WTC11 (cell line): ENCODE measurements at regions not wholly inside any gene's neighbourhood (a gene's known extent, or its start where the extent isn't known, plus 50 kb on each side); places are given as distances from the start of the nearest gene placed in this dataset.
A peak's percentile ranks its signal among the peaks of the same experiment; 100 is the strongest.

Experiments used
- ATAC-seq: fragments of 200-7000 bp; cut with Tn5 transposase; 2 replicates; pipeline ENCODE4 v1.10.0; 2021; ENCODE audit warnings: mild to moderate bottlenecking, moderate library complexity
- CTCF ChIA-PET: fragments of 300-600 bp; sonication (Branson Sonifier 250); formaldehyde crosslinking; loops from one replicate; lab custom pipeline; 2021; ENCODE audit warnings: antibody characterized with exemption; lab: Charles Lee
- POLR2A ChIA-PET: fragments of 350-600 bp; sonication (Branson Sonifier 250); formaldehyde crosslinking; loops from one replicate; lab custom pipeline; 2021; ENCODE audit warnings: antibody characterized with exemption; lab: Charles Lee
- DNase-seq: peaks from one replicate; pipeline ENCODE4 v3.0.0; 2021; ENCODE audit warnings: low spot score
- H3K27ac Mint-ChIP-seq: 2 replicates; pipeline ENCODE4 v1.8.0; 2021; ENCODE audit warnings: mixed read lengths
- H3K27me3 Mint-ChIP-seq: 2 replicates; pipeline ENCODE4 v1.8.0; 2021; ENCODE audit warnings: low read depth, mild to moderate bottlenecking, moderate library complexity, mixed read lengths
- H3K36me3 Mint-ChIP-seq: 2 replicates; pipeline ENCODE4 v1.8.0; 2021; ENCODE audit warnings: mixed read lengths
- H3K4me1 Mint-ChIP-seq: 2 replicates; pipeline ENCODE4 v1.8.0; 2022; ENCODE audit warnings: mixed read lengths
- H3K4me3 Mint-ChIP-seq: 2 replicates; pipeline ENCODE4 v1.8.0; 2021; ENCODE audit warnings: mild to moderate bottlenecking, moderate library complexity, mixed read lengths
- H3K9me3 Mint-ChIP-seq: 2 replicates; pipeline ENCODE4 v1.8.0; 2021; ENCODE audit warnings: mixed read lengths
- CBFB ChIP-seq: sonication (generic); formaldehyde crosslinking; IDR thresholded peaks from 2 replicates; pipeline ENCODE4 v1.8.1; 2022; ENCODE audit warnings: mild to moderate bottlenecking, low read depth, missing genetic modification reagents
- CREB1 ChIP-seq: sonication (generic); formaldehyde crosslinking; IDR thresholded peaks from 2 replicates; pipeline ENCODE4 v1.8.0; 2023; ENCODE audit warnings: mild to moderate bottlenecking, missing genetic modification reagents
- CREM ChIP-seq: sonication (generic); formaldehyde crosslinking; IDR thresholded peaks from 2 replicates; pipeline ENCODE4 v1.8.1; 2022; ENCODE audit warnings: mild to moderate bottlenecking, missing genetic modification reagents, moderate library complexity
- EMX1 ChIP-seq: fragments of 250-450 bp; sonication (Bioruptor Pico); IDR thresholded peaks from 2 replicates; pipeline ENCODE4 v1.8.0; 2021; ENCODE audit warnings: mild to moderate bottlenecking
- HMGA2 ChIP-seq: fragments of 250-450 bp; sonication (Bioruptor Pico); IDR thresholded peaks from 2 replicates; pipeline ENCODE4 v1.4.0; 2021; ENCODE audit warnings: mild to moderate bottlenecking, moderate library complexity
- IRF1 ChIP-seq: sonication (generic); formaldehyde crosslinking; IDR thresholded peaks from 2 replicates; pipeline ENCODE4 v1.8.0; 2023; ENCODE audit warnings: missing genetic modification reagents
- JUN ChIP-seq: sonication (generic); formaldehyde crosslinking; IDR thresholded peaks from 2 replicates; pipeline ENCODE4 v1.8.0; 2023; ENCODE audit warnings: mild to moderate bottlenecking, missing genetic modification reagents
- OVOL2 ChIP-seq: fragments of 250-450 bp; sonication (Bioruptor Pico); IDR thresholded peaks from 2 replicates; pipeline ENCODE4 v1.9.0; 2021; ENCODE audit warnings: mild to moderate bottlenecking, borderline replicate concordance
- PRDM15 ChIP-seq: sonication (generic); formaldehyde crosslinking; IDR thresholded peaks from 2 replicates; pipeline ENCODE4 v1.8.0; 2022; ENCODE audit warnings: missing genetic modification reagents
- PRRX2 ChIP-seq: fragments of 250-450 bp; sonication (Bioruptor Pico); IDR thresholded peaks from 2 replicates; pipeline ENCODE4 v1.8.0; 2021; ENCODE audit warnings: mild to moderate bottlenecking
- RELA ChIP-seq: sonication (generic); formaldehyde crosslinking; IDR thresholded peaks from 2 replicates; pipeline ENCODE4 v1.8.1; 2022; ENCODE audit warnings: missing genetic modification reagents, mild to moderate bottlenecking, borderline replicate concordance
- SMAD4 ChIP-seq: sonication (generic); formaldehyde crosslinking; IDR thresholded peaks from 2 replicates; pipeline ENCODE4 v1.8.0; 2022; ENCODE audit warnings: mild to moderate bottlenecking, missing genetic modification reagents
- TCF7 ChIP-seq: sonication (generic); formaldehyde crosslinking; IDR thresholded peaks from 2 replicates; pipeline ENCODE4 v1.8.0; 2022; ENCODE audit warnings: mild to moderate bottlenecking, low read depth, missing genetic modification reagents, moderate library complexity
- ZBTB21 ChIP-seq: sonication (generic); formaldehyde crosslinking; IDR thresholded peaks from 2 replicates; pipeline ENCODE4 v1.8.1; 2023; ENCODE audit warnings: mild to moderate bottlenecking, missing genetic modification reagents, borderline replicate concordance
- ZNF263 ChIP-seq: sonication (generic); formaldehyde crosslinking; IDR thresholded peaks from 2 replicates; pipeline ENCODE4 v1.8.1; 2022; ENCODE audit warnings: low read depth, mild to moderate bottlenecking, moderate library complexity, missing genetic modification reagents
- ZNF416 ChIP-seq: fragments of 250-450 bp; sonication (Bioruptor Pico); IDR thresholded peaks from 2 replicates; pipeline ENCODE4 v1.9.0; 2021; ENCODE audit warnings: mild to moderate bottlenecking, inconsistent platforms
- ZNF423 ChIP-seq: fragments of 250-450 bp; sonication (Bioruptor Pico); IDR thresholded peaks from 2 replicates; pipeline ENCODE4 v2.1.2; 2022; ENCODE audit warnings: mild to moderate bottlenecking, moderate library complexity
- ZNF671 ChIP-seq: fragments of 250-450 bp; sonication (Bioruptor Pico); IDR thresholded peaks from 2 replicates; pipeline ENCODE4 v1.8.0; 2021; ENCODE audit warnings: mild to moderate bottlenecking
- TF ChIP-seq, protein P1 (sequence below): fragments of 250-450 bp; sonication (Bioruptor Pico); IDR thresholded peaks from 2 replicates; pipeline ENCODE4 v1.9.0; 2021; ENCODE audit warnings: mild to moderate bottlenecking
- TF ChIP-seq, protein P2 (sequence below): fragments of 200-600 bp; IDR thresholded peaks from 2 replicates; pipeline ENCODE4 v1.8.0; 2022; ENCODE audit warnings: antibody characterized with exemption
- TF ChIP-seq, protein P3 (sequence below): sonication (generic); formaldehyde crosslinking; IDR thresholded peaks from 2 replicates; pipeline ENCODE4 v1.8.1; 2023; ENCODE audit warnings: mild to moderate bottlenecking, missing genetic modification reagents, moderate library complexity

- no peaks in the 10 kb centered on the region for H3K27me3 Mint-ChIP-seq
- no peak for ATAC-seq
- no peak for TF ChIP-seq IRF1 (CRISPR knock-in tag)
- no peak for TF ChIP-seq PRRX2 (CRISPR knock-in tag)
- TF ChIP-seq ZNF263 (CRISPR knock-in tag): no peak
- TF ChIP-seq EMX1 (CRISPR knock-in tag): no peak
- TF ChIP-seq CREB1: no peak
- no peak for TF ChIP-seq RELA (CRISPR knock-in tag)
- ChIA-PET CTCF (no interaction called here), POLR2A (no interaction called here)
- H3K4me1 Mint-ChIP-seq: peaks cover 8% of the 10 kb centered on the region
- no peak for DNase-seq
- peaks cover 28% of the 10 kb centered on the region for H3K9me3 Mint-ChIP-seq
- H3K36me3 Mint-ChIP-seq: peaks cover 8% of the 10 kb centered on the region
- H3K4me3 Mint-ChIP-seq: no peak overlapping the region
- no peak overlapping the region for H3K27ac Mint-ChIP-seq
These were observed 55.2 kb upstream of the KCNH8 start for GRCh38 chr3:19093084-19093483.

- ATAC-seq (no peak), DNase-seq (no peak)
- H3K36me3 Mint-ChIP-seq: peaks cover 16% of the 10 kb centered on the region
- TF ChIP-seq HMGA2: no peak
- no peak for TF ChIP-seq ZBTB21 (CRISPR knock-in tag)
- TF ChIP-seq CBFB (CRISPR knock-in tag): no peak
- TF ChIP-seq, protein P1, sequence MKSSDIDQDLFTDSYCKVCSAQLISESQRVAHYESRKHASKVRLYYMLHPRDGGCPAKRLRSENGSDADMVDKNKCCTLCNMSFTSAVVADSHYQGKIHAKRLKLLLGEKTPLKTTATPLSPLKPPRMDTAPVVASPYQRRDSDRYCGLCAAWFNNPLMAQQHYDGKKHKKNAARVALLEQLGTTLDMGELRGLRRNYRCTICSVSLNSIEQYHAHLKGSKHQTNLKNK (CRISPR knock-in tag): no peak
- no peak for TF ChIP-seq TCF7 (CRISPR knock-in tag)
- TF ChIP-seq OVOL2 (CRISPR knock-in tag): no peak
- no peak for TF ChIP-seq JUN (CRISPR knock-in tag)
- TF ChIP-seq, protein P2, sequence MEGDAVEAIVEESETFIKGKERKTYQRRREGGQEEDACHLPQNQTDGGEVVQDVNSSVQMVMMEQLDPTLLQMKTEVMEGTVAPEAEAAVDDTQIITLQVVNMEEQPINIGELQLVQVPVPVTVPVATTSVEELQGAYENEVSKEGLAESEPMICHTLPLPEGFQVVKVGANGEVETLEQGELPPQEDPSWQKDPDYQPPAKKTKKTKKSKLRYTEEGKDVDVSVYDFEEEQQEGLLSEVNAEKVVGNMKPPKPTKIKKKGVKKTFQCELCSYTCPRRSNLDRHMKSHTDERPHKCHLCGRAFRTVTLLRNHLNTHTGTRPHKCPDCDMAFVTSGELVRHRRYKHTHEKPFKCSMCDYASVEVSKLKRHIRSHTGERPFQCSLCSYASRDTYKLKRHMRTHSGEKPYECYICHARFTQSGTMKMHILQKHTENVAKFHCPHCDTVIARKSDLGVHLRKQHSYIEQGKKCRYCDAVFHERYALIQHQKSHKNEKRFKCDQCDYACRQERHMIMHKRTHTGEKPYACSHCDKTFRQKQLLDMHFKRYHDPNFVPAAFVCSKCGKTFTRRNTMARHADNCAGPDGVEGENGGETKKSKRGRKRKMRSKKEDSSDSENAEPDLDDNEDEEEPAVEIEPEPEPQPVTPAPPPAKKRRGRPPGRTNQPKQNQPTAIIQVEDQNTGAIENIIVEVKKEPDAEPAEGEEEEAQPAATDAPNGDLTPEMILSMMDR: no peak
- no peak for TF ChIP-seq SMAD4 (CRISPR knock-in tag)
- no peak for TF ChIP-seq CREM (CRISPR knock-in tag)
- TF ChIP-seq, protein P3, sequence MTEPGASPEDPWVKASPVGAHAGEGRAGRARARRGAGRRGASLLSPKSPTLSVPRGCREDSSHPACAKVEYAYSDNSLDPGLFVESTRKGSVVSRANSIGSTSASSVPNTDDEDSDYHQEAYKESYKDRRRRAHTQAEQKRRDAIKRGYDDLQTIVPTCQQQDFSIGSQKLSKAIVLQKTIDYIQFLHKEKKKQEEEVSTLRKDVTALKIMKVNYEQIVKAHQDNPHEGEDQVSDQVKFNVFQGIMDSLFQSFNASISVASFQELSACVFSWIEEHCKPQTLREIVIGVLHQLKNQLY (CRISPR knock-in tag): no peak
- TF ChIP-seq ZNF671: no peak
- peaks cover 53% of the 10 kb centered on the region for H3K4me1 Mint-ChIP-seq
- ChIA-PET CTCF (interaction anchor here (0.6 to 1.1 kb wide), 2 partner anchors 96 to 109 kb away, joined by 3 read pairs; no protein-coding TSS in a partner anchor), POLR2A (no interaction called here)
- no peak overlapping the region for H3K27ac Mint-ChIP-seq
- no peaks in the 10 kb centered on the region for H3K27me3 Mint-ChIP-seq
- no peak overlapping the region for H3K4me3 Mint-ChIP-seq
- H3K9me3 Mint-ChIP-seq: peaks cover 9% of the 10 kb centered on the region
These were observed 70.9 kb upstream of the KCNH8 start for GRCh38 chr3:19077388-19077787.

- CTCF ChIA-PET: interaction anchor here (1.5 kb wide), 1 partner anchor 10 kb away, joined by 5 read pairs; no protein-coding TSS in a partner anchor
- Mint-ChIP-seq H3K27ac (peak overlapping the region; percentile 93), H3K9me3 (peaks cover 23% of the 10 kb centered on the region), H3K4me3 (no peak overlapping the region), H3K36me3 (peaks cover 30% of the 10 kb centered on the region), H3K4me1 (peaks cover 53% of the 10 kb centered on the region), H3K27me3 (no peaks in the 10 kb centered on the region)
- ATAC-seq: peak; percentile 14
- TF ChIP-seq CBFB (CRISPR knock-in tag) (no peak), ZNF423 (CRISPR knock-in tag) (peak; percentile 47; the same call in 1 of the 2 replicates), ZNF416 (CRISPR knock-in tag) (no peak), ZBTB21 (CRISPR knock-in tag) (no peak), PRDM15 (CRISPR knock-in tag) (no peak), ZNF263 (CRISPR knock-in tag) (no peak)
- DNase-seq: no peak
- POLR2A ChIA-PET: no interaction called here
These were observed 73.3 kb upstream of the KCNH8 start for GRCh38 chr3:19075037-19075436.
